ENCODE measurements at regions not wholly inside any gene's neighbourhood (a gene's known extent, or its start where the extent isn't known, plus 50 kb on each side); places are given as distances from the start of the nearest gene placed in this dataset.

- no peak for DNase-seq (ENCODE audit: extremely low read depth in 1 of 2, low read depth in 1 of 2)
These were observed 413.1 kb downstream of the KCTD16 start for GRCh38 chr5:144583541-144584449.

- no peak for DNase-seq (ENCODE audit: extremely low read depth in 1 of 2, low read depth in 1 of 2)
These were observed 411.4 kb downstream of the KCTD16 start for GRCh38 chr5:144582066-144582465.

- DNase-seq (ENCODE audit: extremely low read depth in 1 of 2, low read depth in 1 of 2): no peak
These were observed 410.4 kb downstream of the KCTD16 start for GRCh38 chr5:144581044-144581443.

GRCh38 chr5:144577676-144578075, 407.0 kb downstream of the KCTD16 start:
- DNase-seq (ENCODE audit: extremely low read depth in 1 of 2, low read depth in 1 of 2): no peak

GRCh38 chr5:144575736-144576135, 405.1 kb downstream of the KCTD16 start:
- no peak for DNase-seq (ENCODE audit: extremely low read depth in 1 of 2, low read depth in 1 of 2)

- no peak for DNase-seq (ENCODE audit: extremely low read depth in 1 of 2, low read depth in 1 of 2)
These were observed 396.7 kb downstream of the KCTD16 start for GRCh38 chr5:144567421-144567780.

GRCh38 chr5:144566747-144567420, 396.2 kb downstream of the KCTD16 start:
- DNase-seq (ENCODE audit: extremely low read depth in 1 of 2, low read depth in 1 of 2): no peak

GRCh38 chr5:144549580-144549979, 378.9 kb downstream of the KCTD16 start:
- no peak for DNase-seq (ENCODE audit: extremely low read depth in 1 of 2, low read depth in 1 of 2)

- DNase-seq (ENCODE audit: extremely low read depth in 1 of 2, low read depth in 1 of 2): no peak
These were observed 378.3 kb downstream of the KCTD16 start for GRCh38 chr5:144548936-144549335.

- DNase-seq (ENCODE audit: extremely low read depth in 1 of 2, low read depth in 1 of 2): no peak
These were observed 376.4 kb downstream of the KCTD16 start for GRCh38 chr5:144547098-144547499.

GRCh38 chr5:144538845-144539244, 368.2 kb downstream of the KCTD16 start:
- DNase-seq (ENCODE audit: extremely low read depth in 1 of 2, low read depth in 1 of 2): no peak
